GM12874 (cell line): ENCODE measurements at regions not wholly inside any gene's neighbourhood (a gene's known extent, or its start where the extent isn't known, plus 50 kb on each side); places are given as distances from the start of the nearest gene placed in this dataset.

Experiments
- TF ChIP-seq, protein P1 (sequence below): IDR thresholded peaks from 2 replicates; pipeline ENCODE4 v1.5.1; 2011; ENCODE audit warnings: low read depth, mild to moderate bottlenecking, control low read depth, low read length, moderate library complexity; ENCODE audit not compliant: insufficient read depth

DNA sequence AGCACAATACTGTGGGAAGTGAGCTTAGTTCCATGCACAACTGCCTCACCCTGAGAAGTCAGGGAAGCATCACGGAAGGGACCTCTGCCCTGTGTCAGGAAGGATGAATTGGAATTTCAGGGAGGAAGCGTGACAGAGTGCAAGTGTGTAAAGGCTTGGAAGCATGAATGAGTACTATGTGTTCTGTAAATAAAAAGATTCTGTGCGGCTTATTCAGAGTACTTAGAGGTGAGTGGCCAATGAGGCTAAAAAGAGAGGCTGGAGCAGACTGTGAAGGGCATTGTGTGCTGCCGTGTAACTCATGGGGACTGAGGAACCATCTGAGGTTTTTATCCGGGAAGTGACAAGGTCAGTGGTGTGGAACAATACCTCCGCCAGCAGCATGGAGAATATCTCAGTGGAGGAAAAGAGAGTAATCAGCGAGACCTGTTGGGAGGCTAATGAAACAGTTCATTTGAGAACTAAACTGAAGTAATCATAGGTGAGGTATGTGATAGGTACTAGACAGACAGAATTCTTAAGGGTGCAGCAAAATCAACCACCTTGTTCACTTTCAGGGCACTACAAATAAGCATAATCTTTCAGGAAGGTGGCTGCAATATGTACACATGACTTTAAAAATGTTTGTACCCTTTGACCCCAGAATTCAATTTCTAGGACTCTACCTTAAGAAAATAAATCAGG, 64.9 kb upstream of the SPRED1 start:
- TF ChIP-seq, protein P1, sequence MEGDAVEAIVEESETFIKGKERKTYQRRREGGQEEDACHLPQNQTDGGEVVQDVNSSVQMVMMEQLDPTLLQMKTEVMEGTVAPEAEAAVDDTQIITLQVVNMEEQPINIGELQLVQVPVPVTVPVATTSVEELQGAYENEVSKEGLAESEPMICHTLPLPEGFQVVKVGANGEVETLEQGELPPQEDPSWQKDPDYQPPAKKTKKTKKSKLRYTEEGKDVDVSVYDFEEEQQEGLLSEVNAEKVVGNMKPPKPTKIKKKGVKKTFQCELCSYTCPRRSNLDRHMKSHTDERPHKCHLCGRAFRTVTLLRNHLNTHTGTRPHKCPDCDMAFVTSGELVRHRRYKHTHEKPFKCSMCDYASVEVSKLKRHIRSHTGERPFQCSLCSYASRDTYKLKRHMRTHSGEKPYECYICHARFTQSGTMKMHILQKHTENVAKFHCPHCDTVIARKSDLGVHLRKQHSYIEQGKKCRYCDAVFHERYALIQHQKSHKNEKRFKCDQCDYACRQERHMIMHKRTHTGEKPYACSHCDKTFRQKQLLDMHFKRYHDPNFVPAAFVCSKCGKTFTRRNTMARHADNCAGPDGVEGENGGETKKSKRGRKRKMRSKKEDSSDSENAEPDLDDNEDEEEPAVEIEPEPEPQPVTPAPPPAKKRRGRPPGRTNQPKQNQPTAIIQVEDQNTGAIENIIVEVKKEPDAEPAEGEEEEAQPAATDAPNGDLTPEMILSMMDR = no peak

DNA sequence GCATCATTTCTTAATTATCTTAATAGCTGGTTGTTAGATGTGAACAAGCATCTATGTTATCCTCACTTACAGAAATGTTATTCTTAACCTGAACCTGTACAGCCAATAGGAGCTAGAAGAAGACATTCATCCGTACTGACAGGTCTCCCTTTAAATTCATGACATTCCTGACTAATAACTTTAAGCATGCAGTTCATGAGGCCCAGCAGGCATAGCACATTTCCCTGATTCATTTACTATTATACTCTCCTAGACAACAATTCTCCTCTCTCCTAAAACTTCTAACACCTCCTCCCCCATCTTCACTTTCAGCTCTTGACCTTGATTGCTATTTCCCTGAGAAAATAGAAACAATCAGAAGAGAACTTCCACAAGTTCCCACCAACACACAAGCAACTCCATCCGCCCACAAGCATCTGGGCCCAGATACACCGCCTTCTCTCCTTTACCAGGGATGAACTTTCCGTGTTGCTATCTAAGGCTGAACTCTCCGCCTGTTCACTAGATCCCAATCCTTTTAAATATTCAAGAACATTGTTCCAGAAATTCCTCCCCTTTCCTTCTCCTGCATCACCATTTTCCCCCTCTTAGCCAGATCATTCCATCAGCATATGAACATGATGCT, 62.9 kb upstream of the SPRED1 start:
- TF ChIP-seq, protein P1 = no peak

DNA sequence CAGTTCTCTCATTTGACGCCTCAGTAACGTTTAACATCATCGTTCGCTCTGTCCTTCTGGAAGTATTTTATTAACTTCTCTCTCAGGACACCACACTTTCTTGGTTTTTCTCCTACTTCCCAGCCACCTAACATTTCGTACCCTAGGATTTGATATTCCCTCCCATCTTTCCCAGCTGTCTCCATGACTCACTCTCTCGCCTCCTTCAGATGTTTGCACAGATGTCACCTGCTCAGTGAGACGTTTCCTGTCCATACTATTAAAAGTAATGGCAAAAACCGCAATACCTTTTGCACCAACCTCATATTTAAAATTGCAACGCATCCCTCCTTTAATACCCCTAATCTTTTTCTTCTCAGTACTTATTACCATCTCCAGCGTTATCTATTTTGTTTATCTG, 62.1 kb upstream of the SPRED1 start:
- TF ChIP-seq, protein P1 = no peak

DNA sequence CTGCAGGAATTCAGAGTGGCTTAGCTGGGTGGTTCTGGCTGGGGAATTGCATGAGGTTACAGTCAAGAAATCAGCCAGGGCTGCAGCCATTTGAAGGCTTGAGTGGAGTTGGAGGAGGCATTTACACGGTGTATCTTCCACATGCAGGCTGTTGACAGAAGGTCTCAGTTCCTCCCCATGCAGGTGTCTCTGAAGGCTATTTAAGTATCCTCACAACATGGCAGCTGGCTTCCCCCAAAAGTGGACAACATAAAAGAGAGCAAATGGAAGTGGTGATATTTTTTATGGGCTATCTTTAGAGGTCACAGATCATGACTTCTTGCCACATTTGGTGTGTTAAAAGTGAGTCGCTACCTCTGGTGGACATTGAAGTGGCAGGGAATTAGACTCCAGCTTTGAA, 60.1 kb upstream of the SPRED1 start:
- TF ChIP-seq, protein P1 = no peak

DNA sequence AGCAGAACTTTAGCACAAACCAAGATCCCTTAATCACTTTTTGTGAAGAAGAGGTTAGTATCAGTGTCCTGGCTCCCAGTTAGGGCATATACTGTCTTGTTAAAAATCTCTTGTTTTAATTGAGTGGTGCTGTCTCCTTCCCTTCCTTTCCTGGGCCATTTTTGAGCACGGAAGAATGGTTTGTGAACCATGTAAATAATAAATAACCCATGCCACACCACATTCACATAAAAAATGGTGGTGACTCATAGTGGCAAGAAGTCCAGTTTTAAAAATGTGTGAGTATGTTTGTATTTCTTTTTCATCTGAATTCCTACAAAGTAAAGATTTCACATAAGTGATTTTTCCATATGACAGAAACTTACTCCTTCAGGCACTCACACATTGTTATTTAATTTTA, 59.1 kb upstream of the SPRED1 start:
- TF ChIP-seq, protein P1 = no peak

DNA sequence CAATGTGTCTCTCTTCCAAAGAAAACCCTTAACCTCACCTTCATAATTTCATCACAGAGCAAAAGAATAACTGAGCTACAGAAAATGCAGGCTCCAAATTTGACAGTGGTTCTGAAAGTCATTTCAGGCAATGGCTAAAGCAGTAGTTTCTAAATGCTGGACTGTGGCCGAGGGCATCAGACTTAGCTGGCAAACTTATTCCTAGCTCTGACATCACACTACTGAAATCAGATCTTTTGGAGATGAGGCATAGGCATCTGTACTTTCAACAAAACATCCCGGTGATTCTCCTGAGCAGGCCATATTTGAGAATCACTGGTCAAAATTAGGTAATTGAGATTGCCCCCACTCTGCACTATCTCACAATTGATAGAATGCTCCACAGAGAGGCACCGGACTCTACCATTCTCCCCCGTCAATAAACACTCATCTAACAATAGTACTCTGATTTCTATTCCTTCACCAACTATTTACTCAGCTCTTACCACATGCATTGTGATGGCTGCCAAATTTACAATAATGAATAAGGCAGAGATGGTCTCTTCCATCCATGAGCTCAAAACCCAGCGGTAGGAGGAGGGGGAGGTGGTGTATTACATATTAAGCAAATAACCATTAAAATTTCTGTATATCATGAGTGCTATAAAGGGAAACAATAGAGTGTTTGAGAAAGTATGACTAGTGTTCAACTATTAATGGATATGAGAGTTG, 57.3 kb upstream of the SPRED1 start:
- TF ChIP-seq, protein P1 = no peak

DNA sequence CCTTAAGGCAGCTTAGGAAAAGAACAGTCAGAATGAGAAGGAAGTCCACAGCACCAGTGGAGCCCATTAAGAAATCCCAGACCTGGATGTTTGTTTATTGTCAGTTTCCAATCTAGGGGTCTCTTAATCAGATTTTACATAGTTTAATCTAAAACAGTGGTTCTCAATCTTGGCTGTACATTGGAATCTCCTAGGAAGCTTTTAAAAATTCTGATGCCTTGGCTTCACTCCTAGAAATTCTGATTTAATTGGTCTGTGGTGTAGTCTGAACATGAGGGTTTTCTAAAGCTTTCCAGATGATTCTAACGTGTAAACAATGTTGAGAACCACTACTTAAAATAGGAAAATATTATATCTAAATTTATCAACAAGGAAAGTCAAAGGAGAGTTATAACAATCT, 56.6 kb upstream of the SPRED1 start:
- TF ChIP-seq, protein P1 = no peak
